GM12891 (cell line): ENCODE measurements at regions not wholly inside any gene's neighbourhood (a gene's known extent, or its start where the extent isn't known, plus 50 kb on each side); places are given as distances from the start of the nearest gene placed in this dataset.

Experiments used
- POLR2A ChIP-seq: IDR thresholded peaks from 2 replicates; pipeline ENCODE4 v1.6.1; 2011; ENCODE audit warnings: low read depth, low read length, control low read depth
- TAF1 ChIP-seq: IDR thresholded peaks from 2 replicates; pipeline ENCODE4 v1.6.1; 2011; ENCODE audit warnings: low read depth, low read length, control low read depth

DNA sequence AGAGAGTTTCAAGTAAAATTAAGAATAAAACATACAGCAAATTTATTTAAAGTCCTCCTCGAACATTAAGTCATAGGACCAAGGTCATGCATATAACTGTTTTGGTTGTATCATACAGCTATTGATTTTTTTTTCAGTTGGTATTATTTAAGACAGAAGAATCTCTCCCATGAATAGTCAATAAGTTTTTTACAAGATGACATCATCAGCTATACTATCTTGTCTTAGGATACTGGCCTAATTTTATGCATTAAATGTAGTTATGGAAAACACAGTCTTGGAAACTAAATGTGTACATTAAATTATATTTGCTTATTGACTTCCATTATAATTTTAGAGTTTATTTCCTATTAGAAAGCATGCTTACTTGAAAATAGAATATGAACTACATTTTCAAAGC is 755.9 kb downstream of the PCDH19 start:
- TF ChIP-seq POLR2A, result no peak
- TF ChIP-seq TAF1, result no peak
